ENCODE measurements at regions not wholly inside any gene's neighbourhood (a gene's known extent, or its start where the extent isn't known, plus 50 kb on each side); places are given as distances from the start of the nearest gene placed in this dataset.
"Not testable (repeated sequence)": the region's sequence is repeated elsewhere in the genome, so short reads cannot be mapped to it uniquely, and the experiment has no call there.

- Mint-ChIP-seq H3K27me3 (no peaks in the 10 kb centered on the region), H3K4me1 (no peaks in the 10 kb centered on the region), H3K9me3 (peaks cover 6% of the 10 kb centered on the region), H3K36me3 (no peaks in the 10 kb centered on the region), H3K4me3 (no peak overlapping the region), H3K27ac (no peak overlapping the region)
Observed at GRCh38 chr18:65235966-65236624, 514.7 kb upstream of the CDH7 start.

GRCh38 chr18:65230311-65230710 lies 520.5 kb upstream of the CDH7 start:
- Mint-ChIP-seq H3K36me3 (no peaks in the 10 kb centered on the region), H3K27me3 (no peaks in the 10 kb centered on the region), H3K27ac (no peak overlapping the region), H3K4me1 (no peaks in the 10 kb centered on the region), H3K9me3 (peaks cover 4% of the 10 kb centered on the region), H3K4me3 (no peak overlapping the region)

- Mint-ChIP-seq H3K27me3 (no peaks in the 10 kb centered on the region), H3K9me3 (peaks cover 4% of the 10 kb centered on the region), H3K4me3 (no peak overlapping the region), H3K27ac (no peak overlapping the region), H3K4me1 (no peaks in the 10 kb centered on the region), H3K36me3 (no peaks in the 10 kb centered on the region)
Observed at GRCh38 chr18:65227970-65228369, 522.8 kb upstream of the CDH7 start.

- H3K36me3 Mint-ChIP-seq: no peaks in the 10 kb centered on the region
- no peak overlapping the region for H3K4me3 Mint-ChIP-seq
- no peaks in the 10 kb centered on the region for H3K4me1 Mint-ChIP-seq
- no peak overlapping the region for H3K27ac Mint-ChIP-seq
- no peaks in the 10 kb centered on the region for H3K27me3 Mint-ChIP-seq
- peaks cover 3% of the 10 kb centered on the region for H3K9me3 Mint-ChIP-seq
Observed at GRCh38 chr18:65221736-65222135, 529.1 kb upstream of the CDH7 start.

- no peaks in the 10 kb centered on the region for H3K4me1 Mint-ChIP-seq
- H3K36me3 Mint-ChIP-seq: no peaks in the 10 kb centered on the region
- H3K27ac Mint-ChIP-seq: no peak overlapping the region
- no peak overlapping the region for H3K4me3 Mint-ChIP-seq
- H3K9me3 Mint-ChIP-seq: peaks cover 2% of the 10 kb centered on the region
- no peaks in the 10 kb centered on the region for H3K27me3 Mint-ChIP-seq
Observed at GRCh38 chr18:65221115-65221514, 529.7 kb upstream of the CDH7 start.

- no peaks in the 10 kb centered on the region for H3K4me1 Mint-ChIP-seq
- H3K4me3 Mint-ChIP-seq: no peak overlapping the region
- H3K27me3 Mint-ChIP-seq: no peaks in the 10 kb centered on the region
- H3K36me3 Mint-ChIP-seq: no peaks in the 10 kb centered on the region
- no peak overlapping the region for H3K27ac Mint-ChIP-seq
- peaks cover 10% of the 10 kb centered on the region for H3K9me3 Mint-ChIP-seq
Observed at GRCh38 chr18:65215865-65216466, 534.8 kb upstream of the CDH7 start.

GRCh38 chr18:65214456-65214855 lies 536.4 kb upstream of the CDH7 start:
- Mint-ChIP-seq H3K36me3 (no peaks in the 10 kb centered on the region), H3K4me3 (no peak overlapping the region), H3K9me3 (peaks cover 14% of the 10 kb centered on the region), H3K4me1 (no peaks in the 10 kb centered on the region), H3K27me3 (no peaks in the 10 kb centered on the region), H3K27ac (no peak overlapping the region)

- Mint-ChIP-seq H3K4me3 (no peak overlapping the region), H3K9me3 (peaks cover 10% of the 10 kb centered on the region), H3K36me3 (no peaks in the 10 kb centered on the region), H3K4me1 (no peaks in the 10 kb centered on the region), H3K27ac (no peak overlapping the region), H3K27me3 (no peaks in the 10 kb centered on the region)
Observed at GRCh38 chr18:65206551-65207260, 544.1 kb upstream of the CDH7 start.

- Mint-ChIP-seq H3K36me3 (no peaks in the 10 kb centered on the region), H3K9me3 (peaks cover 6% of the 10 kb centered on the region), H3K4me1 (no peaks in the 10 kb centered on the region), H3K27ac (no peak overlapping the region), H3K27me3 (no peaks in the 10 kb centered on the region), H3K4me3 (no peak overlapping the region)
Observed at GRCh38 chr18:65202091-65202490, 548.7 kb upstream of the CDH7 start.

- H3K9me3 Mint-ChIP-seq: peaks cover 5% of the 10 kb centered on the region
- H3K27me3 Mint-ChIP-seq: no peaks in the 10 kb centered on the region
- no peak overlapping the region for H3K4me3 Mint-ChIP-seq
- H3K4me1 Mint-ChIP-seq: no peaks in the 10 kb centered on the region
- no peak overlapping the region for H3K27ac Mint-ChIP-seq
- H3K36me3 Mint-ChIP-seq: no peaks in the 10 kb centered on the region
Observed at GRCh38 chr18:65175681-65176080, 575.1 kb upstream of the CDH7 start.

- H3K4me3 Mint-ChIP-seq, H3K36me3 Mint-ChIP-seq, H3K4me1 Mint-ChIP-seq, H3K27ac Mint-ChIP-seq, H3K27me3 Mint-ChIP-seq, H3K9me3 Mint-ChIP-seq: not testable (repeated sequence)
Observed at GRCh38 chr18:65162086-65162485, 588.7 kb upstream of the CDH7 start.

GRCh38 chr18:65146482-65147021 lies 604.3 kb upstream of the CDH7 start:
- Mint-ChIP-seq H3K27ac (no peak overlapping the region), H3K27me3 (no peaks in the 10 kb centered on the region), H3K36me3 (no peaks in the 10 kb centered on the region), H3K4me3 (no peak overlapping the region), H3K9me3 (peaks cover 6% of the 10 kb centered on the region), H3K4me1 (no peaks in the 10 kb centered on the region)

- Mint-ChIP-seq H3K9me3 (peaks cover 4% of the 10 kb centered on the region), H3K4me3 (no peak overlapping the region), H3K4me1 (no peaks in the 10 kb centered on the region), H3K27me3 (no peaks in the 10 kb centered on the region), H3K27ac (no peak overlapping the region), H3K36me3 (no peaks in the 10 kb centered on the region)
Observed at GRCh38 chr18:65145312-65145711, 605.5 kb upstream of the CDH7 start.

- H3K27ac Mint-ChIP-seq: no peak overlapping the region
- no peaks in the 10 kb centered on the region for H3K4me1 Mint-ChIP-seq
- no peak overlapping the region for H3K4me3 Mint-ChIP-seq
- H3K9me3 Mint-ChIP-seq: no peaks in the 10 kb centered on the region
- H3K36me3 Mint-ChIP-seq: no peaks in the 10 kb centered on the region
- no peaks in the 10 kb centered on the region for H3K27me3 Mint-ChIP-seq
Observed at GRCh38 chr18:65133610-65134009, 617.2 kb upstream of the CDH7 start.

- Mint-ChIP-seq H3K36me3 (no peaks in the 10 kb centered on the region), H3K27ac (no peak overlapping the region), H3K27me3 (no peaks in the 10 kb centered on the region), H3K9me3 (peaks cover 9% of the 10 kb centered on the region), H3K4me1 (no peaks in the 10 kb centered on the region), H3K4me3 (no peak overlapping the region)
Observed at GRCh38 chr18:65124633-65125032, 626.2 kb upstream of the CDH7 start.

GRCh38 chr18:65103864-65104263 lies 646.9 kb upstream of the CDH7 start:
- H3K36me3 Mint-ChIP-seq: no peaks in the 10 kb centered on the region
- H3K27me3 Mint-ChIP-seq: no peaks in the 10 kb centered on the region
- H3K4me3 Mint-ChIP-seq: no peak overlapping the region
- peaks cover 14% of the 10 kb centered on the region for H3K9me3 Mint-ChIP-seq
- no peak overlapping the region for H3K27ac Mint-ChIP-seq
- no peaks in the 10 kb centered on the region for H3K4me1 Mint-ChIP-seq
